Activated CD4-positive, alpha-beta T cell treated with anti-CD3 and anti-CD28 coated beads, Interleukin-2, amount 10 ng/mL, durations not matched to agents 7 days and 5 days (primary cell): ENCODE measurements at regions not wholly inside any gene's neighbourhood (a gene's known extent, or its start where the extent isn't known, plus 50 kb on each side); places are given as distances from the start of the nearest gene placed in this dataset.

Source experiments
- CTCF ChIA-PET: fragments of 350-600 bp; sonication (Branson Sonifier 250); formaldehyde crosslinking; loops from one replicate; lab custom pipeline; 2021; ENCODE audit warnings: antibody characterized with exemption; lab: Charles Lee
- POLR2A ChIA-PET: fragments of 350-600 bp; sonication (Branson Sonifier 250); formaldehyde crosslinking; loops from one replicate; lab custom pipeline; 2021; ENCODE audit warnings: antibody characterized with exemption; lab: Charles Lee
- DNase-seq: peaks from one replicate; pipeline ENCODE4 v3.0.0-alpha.2; 2020
- H3K27ac Mint-ChIP-seq: one replicate; pipeline ENCODE4 v1.8.0; 2021; ENCODE audit warnings: mild to moderate bottlenecking, moderate library complexity, mixed read lengths
- H3K27me3 Mint-ChIP-seq: one replicate; pipeline ENCODE4 v1.8.0; 2021; ENCODE audit warnings: mixed read lengths
- H3K36me3 Mint-ChIP-seq: one replicate; pipeline ENCODE4 v1.8.0; 2021; ENCODE audit warnings: low read depth, mixed read lengths
- H3K4me1 Mint-ChIP-seq: one replicate; pipeline ENCODE4 v1.8.0; 2021; ENCODE audit warnings: mixed read lengths
- H3K4me3 Mint-ChIP-seq: one replicate; pipeline ENCODE4 v1.8.0; 2021; ENCODE audit warnings: mild to moderate bottlenecking, moderate library complexity, mixed read lengths
- H3K9me3 Mint-ChIP-seq: one replicate; pipeline ENCODE4 v1.8.0; 2021; ENCODE audit warnings: mixed read lengths

DNA sequence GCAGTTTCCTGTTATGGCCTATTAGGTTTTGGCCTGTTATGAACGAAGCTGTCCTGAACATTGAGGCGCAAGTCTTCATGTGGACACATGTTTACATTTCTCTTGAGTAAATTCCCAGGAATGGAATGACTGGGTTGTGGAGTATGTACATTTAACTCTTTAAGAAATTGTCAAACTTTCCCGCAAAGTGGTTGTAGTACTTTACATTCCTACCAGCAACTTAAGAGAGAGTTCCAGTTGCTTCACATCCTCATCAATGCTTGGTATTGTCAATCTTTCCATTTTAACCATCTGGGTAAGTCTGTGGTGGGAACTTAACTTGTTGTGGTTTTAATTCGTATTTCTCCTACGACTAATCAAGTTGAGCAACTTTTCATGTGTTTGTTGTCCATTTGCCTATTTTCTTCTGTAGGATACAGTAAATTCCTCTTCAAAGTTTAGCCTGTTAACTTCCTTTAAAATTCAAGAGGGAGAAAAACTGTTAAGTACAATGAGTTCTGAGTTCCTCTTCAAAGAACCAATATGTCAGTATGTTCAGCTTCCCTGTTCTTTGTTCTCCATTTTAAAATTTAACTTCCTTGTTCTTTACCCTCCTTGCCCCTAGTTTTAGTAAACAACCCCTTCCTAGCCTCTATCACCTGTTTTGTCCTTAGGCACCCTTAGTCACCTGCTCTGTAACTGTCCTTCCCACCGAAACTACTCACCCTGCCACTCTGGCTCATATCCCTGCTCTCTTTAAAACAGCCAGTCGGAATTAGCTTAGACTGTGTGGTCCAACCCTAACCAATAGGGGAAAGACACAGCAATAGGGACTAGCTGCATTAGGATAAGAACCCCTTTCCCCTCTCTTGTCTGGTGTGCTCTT is 74.0 kb downstream of the FAM241B start:
- no peak for DNase-seq
- Mint-ChIP-seq H3K36me3 (no peaks in the 10 kb centered on the region), H3K27ac (no peak overlapping the region), H3K27me3 (peaks cover 48% of the 10 kb centered on the region), H3K9me3 (peaks cover 3% of the 10 kb centered on the region), H3K4me3 (no peak overlapping the region), H3K4me1 (no peaks in the 10 kb centered on the region)
- CTCF ChIA-PET, result no interaction called here
- POLR2A ChIA-PET, result no interaction called here

DNA sequence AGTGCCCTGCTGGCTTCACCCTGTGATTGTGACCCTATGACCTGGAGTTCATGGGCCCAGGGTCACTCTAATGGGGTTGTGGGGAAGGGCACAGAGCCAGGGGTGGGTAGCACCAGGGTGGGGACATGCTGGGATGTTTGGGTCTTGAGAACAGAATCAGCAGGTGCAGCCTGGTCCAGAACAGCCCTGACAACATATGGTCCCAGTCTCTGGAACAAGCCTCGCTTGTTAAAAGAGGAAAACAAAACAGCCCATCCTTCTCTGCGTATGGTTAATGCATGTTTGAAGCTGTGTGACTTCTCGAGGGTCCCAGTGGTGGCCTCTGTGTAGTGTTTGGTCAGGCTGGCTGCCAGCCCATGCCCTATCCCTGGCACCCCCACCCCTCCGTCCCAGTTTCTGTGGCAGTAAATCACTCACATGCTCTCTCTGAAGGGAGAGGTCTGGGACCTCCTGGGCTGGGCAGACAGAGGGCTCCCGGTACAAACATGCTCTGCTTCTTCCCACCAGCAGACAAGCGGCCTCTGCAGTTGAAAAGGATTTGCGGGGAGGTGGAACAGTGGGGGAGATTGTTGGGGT is 79.4 kb downstream of the FAM241B start:
- no peaks in the 10 kb centered on the region for H3K4me1 Mint-ChIP-seq
- H3K4me3 Mint-ChIP-seq, result no peak overlapping the region
- H3K36me3 Mint-ChIP-seq, result no peaks in the 10 kb centered on the region
- no peak for DNase-seq
- peaks cover 22% of the 10 kb centered on the region for H3K27me3 Mint-ChIP-seq
- no peak overlapping the region for H3K27ac Mint-ChIP-seq
- H3K9me3 Mint-ChIP-seq, result no peaks in the 10 kb centered on the region
- CTCF ChIA-PET, result no interaction called here
- POLR2A ChIA-PET, result no interaction called here

DNA sequence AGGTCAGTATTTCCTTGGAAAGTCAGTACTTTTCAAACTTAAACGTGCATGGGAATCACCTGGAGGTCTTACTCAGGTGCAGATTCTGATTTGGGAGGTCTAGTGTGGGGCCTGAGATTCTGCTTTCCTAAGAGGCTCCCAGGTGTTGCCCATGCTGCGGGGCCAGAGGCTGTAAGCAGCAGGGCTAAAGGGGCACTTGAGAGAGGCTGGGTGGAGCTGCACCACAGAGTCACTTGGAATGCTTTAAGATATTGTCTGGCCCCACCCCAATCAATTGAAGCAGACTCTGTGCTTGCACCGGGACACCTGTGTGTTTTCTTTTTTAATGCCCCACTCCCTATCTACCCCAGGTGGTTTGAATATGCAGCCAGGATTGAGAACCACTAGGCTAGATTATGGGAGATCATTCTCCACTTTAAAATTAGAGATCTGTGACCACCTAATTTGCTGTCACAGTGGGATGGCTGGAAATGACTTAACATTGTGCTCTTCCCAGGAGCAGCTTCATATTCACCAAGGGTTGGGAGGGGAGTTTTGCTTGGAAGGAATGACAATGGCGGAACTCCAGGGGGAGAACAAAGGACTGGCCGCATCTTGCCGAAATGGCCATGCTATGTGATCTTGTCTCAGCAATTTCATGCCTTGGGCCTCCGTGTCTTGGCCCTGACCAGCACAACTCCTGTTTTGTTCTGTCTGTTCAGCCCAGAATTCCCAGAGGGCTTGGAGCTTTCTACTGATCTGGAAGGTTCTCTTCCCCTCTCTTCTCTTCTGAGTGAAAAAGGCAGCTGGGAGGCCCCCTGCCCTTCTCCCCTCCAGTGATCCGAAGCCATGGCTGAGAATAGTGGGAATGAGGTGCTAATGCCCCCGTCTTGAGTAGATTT is 80.2 kb downstream of the FAM241B start:
- CTCF ChIA-PET, result interaction anchor here (0.5 kb wide), 1 partner anchor 676 kb away, joined by 5 read pairs; no protein-coding TSS in a partner anchor

DNA sequence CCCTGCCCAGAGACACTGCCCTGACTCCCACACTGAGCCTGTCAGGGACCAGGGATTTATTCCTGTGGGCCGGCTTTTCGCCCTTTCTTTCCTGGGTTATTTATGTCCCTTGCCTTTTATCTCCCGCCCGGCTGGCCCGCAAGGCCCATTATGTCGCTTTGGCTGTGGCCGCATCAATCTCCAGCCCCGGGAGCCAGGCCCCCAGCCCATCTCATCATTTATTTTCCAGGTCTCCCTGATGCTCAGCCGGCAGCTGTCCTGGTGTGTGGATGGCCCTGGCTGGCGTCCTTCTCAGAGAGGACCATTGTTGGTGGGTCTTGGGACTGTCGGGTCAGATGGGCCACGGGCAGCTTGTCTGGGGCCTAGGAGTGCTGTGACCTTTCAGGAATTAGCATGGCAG is 82.3 kb downstream of the FAM241B start:
- ChIA-PET POLR2A (no interaction called here), CTCF (interaction anchor here (0.9 kb wide), 1 partner anchor 25 kb away, joined by 4 read pairs; no protein-coding TSS in a partner anchor)
- Mint-ChIP-seq H3K9me3 (no peaks in the 10 kb centered on the region), H3K4me1 (no peaks in the 10 kb centered on the region), H3K36me3 (no peaks in the 10 kb centered on the region), H3K27ac (no peak overlapping the region), H3K4me3 (no peak overlapping the region), H3K27me3 (peaks cover 8% of the 10 kb centered on the region)
- no peak for DNase-seq

More for the DNA sequence above, 80.2 kb downstream of the FAM241B start:
- DNase-seq, result no peak
- H3K9me3 Mint-ChIP-seq, result no peaks in the 10 kb centered on the region
- peaks cover 21% of the 10 kb centered on the region for H3K27me3 Mint-ChIP-seq
- POLR2A ChIA-PET, result no interaction called here
- H3K36me3 Mint-ChIP-seq, result no peaks in the 10 kb centered on the region
- no peak overlapping the region for H3K27ac Mint-ChIP-seq
- H3K4me3 Mint-ChIP-seq, result no peak overlapping the region
- no peaks in the 10 kb centered on the region for H3K4me1 Mint-ChIP-seq

DNA sequence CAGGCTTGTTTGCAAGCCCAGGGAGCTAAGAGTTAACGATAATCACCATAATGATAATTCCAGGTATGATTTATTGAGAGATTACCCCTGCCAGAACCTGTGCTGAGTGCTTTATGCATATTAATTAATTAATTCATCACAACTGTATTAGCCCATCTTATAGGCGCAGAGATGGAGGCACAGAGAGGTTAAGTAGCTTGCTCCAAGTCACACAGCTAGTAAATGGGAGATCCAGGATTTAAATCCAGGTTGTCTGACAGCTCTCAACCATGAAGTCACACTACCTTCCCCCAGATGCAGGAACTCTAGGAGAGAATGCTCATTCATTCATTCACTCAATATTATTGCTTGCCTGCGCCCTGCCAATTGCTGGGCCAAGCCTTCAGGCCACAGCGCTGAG is 84.5 kb downstream of the FAM241B start:
- Mint-ChIP-seq H3K4me1 (no peaks in the 10 kb centered on the region), H3K9me3 (no peaks in the 10 kb centered on the region), H3K4me3 (no peak overlapping the region), H3K27ac (no peak overlapping the region), H3K36me3 (no peaks in the 10 kb centered on the region), H3K27me3 (peaks cover 2% of the 10 kb centered on the region)
- DNase-seq, result no peak
- POLR2A ChIA-PET, result no interaction called here
- CTCF ChIA-PET, result interaction anchor here (1.4 to 1.5 kb wide), 2 partner anchors 25 to 34 kb away, joined by 3 to 5 read pairs; no protein-coding TSS in a partner anchor

DNA sequence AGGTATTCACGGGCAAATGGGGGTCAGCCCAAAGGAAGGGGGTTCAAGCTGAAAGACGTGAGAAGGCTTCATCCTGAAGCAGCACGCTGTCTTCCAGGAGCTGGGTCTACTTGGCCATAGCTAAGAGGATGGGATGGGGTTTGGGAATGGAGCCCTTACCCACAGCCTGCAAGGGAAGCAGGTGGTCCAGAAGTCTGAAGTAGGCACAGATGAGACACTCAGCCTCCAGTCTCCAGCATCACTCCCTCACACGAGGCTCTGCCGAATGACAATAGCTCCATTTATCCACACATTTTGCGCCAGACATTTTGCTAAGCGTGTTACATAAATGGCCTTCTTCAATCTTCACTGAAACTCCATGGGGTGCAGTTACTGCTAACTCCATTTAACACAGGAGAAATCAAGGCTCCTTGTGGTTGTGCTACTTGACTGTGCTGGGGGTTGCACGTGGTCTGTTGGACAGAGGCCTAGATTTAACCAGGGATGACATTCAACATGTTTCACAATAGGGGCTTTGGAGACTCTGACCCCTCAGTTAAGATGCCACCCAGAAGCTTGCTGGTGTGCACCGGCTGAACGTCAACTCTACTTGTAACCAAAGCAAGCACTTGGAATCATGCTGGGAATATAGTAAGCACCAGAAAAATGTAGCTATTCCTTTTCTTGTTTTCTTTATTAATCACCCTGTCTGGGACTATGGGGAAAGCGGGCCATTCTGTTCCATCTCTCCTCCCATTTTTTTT is 85.3 kb downstream of the FAM241B start:
- Mint-ChIP-seq H3K9me3 (no peaks in the 10 kb centered on the region), H3K27ac (no peak overlapping the region), H3K4me1 (no peaks in the 10 kb centered on the region), H3K36me3 (no peaks in the 10 kb centered on the region), H3K27me3 (peaks cover 2% of the 10 kb centered on the region), H3K4me3 (no peak overlapping the region)
- DNase-seq, result no peak
- POLR2A ChIA-PET, result no interaction called here
- CTCF ChIA-PET, result interaction anchor here (1.2 to 2.8 kb wide), 5 partner anchors 13 to 80 kb away, joined by 3 to 15 read pairs (median 4); no protein-coding TSS in a partner anchor

DNA sequence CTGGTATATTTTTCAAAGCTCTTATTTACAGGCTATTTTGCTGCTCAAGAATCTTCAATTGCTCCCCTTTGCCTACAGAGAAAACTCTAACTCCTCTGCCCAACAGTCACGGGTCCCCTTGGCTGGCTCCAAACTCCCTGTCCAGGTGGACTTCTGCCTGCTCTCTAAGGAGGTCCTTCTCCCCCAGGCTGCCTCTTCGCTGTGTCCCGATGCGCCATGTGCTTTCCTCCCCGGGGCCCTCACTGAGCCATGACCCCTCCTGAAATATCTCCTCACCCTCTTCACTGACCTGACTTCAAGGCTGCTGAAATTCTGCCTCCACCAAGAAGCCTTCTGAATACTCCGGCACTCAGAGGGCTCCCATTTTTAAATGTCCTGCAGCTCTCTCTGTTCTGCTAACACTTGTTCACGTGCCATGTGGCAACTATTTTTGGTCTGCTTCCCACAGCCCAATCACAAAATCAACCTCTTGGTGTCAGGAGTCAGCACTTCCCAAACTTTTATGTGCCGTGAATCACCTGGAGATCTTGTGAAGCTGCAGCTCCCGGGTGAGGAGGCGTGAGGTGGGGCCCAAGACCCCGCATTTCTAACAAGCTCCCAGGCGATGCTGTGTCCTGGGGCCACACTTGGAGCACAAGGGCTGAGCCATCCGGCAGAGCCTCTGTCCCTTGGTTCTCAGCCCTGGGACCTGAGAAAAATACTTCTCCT is 85.7 kb upstream of the COL13A1 start:
- no peak for DNase-seq
- no peak overlapping the region for H3K27ac Mint-ChIP-seq
- H3K36me3 Mint-ChIP-seq, result no peaks in the 10 kb centered on the region
- ChIA-PET CTCF (interaction anchor here (0.5 to 2.8 kb wide), 11 partner anchors 9 to 1187 kb away, joined by 3 to 15 read pairs (median 4); no protein-coding TSS in a partner anchor), POLR2A (no interaction called here)
- H3K9me3 Mint-ChIP-seq, result no peaks in the 10 kb centered on the region
- peaks cover 2% of the 10 kb centered on the region for H3K27me3 Mint-ChIP-seq
- H3K4me1 Mint-ChIP-seq, result no peaks in the 10 kb centered on the region
- H3K4me3 Mint-ChIP-seq, result no peak overlapping the region

DNA sequence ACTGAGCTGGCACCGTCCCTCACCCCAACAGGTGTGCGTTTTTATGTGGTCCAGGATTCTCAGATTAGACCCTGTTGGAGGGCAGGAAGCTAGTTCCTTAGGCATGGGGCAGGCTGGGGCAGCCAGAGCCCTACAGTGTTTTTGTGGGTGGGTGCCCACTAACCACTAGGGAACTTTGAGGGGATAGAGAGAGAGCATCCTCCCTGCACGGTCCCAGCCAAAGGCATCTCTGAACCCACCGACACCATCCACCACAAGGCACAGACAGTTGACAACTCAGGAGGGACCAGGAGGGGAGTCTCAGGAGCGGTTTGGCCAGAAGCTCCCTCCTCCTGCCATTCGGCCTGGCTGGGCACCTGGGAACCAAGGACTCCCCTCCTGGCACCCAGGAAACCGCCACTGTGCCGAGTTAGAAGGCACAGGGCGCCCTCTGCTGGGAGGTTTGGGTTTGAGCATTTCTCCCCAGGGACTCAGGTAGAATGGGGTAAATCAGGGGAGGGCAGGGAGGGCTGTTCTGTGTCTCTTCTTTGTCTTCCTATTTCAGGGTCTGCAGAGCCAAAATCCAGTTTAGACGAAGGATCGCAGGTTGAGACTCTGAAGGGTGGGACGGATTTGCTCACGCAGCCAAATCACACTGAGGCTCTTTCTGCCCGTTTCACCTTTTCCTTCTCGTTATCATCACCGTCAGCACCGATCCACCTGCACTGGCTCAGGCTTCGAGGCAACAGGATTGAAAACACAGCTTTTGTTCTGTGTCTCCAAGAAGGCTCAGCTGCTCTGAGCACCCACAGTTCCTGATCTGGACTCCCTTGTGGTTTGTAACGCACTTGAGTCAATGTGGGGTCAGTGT is 84.8 kb upstream of the COL13A1 start:
- Mint-ChIP-seq H3K36me3 (no peaks in the 10 kb centered on the region), H3K4me1 (no peaks in the 10 kb centered on the region), H3K4me3 (no peak overlapping the region), H3K27me3 (peaks cover 2% of the 10 kb centered on the region), H3K9me3 (no peaks in the 10 kb centered on the region), H3K27ac (no peak overlapping the region)
- ChIA-PET POLR2A (no interaction called here), CTCF (interaction anchor here (0.5 to 2.8 kb wide), 10 partner anchors 8 to 1186 kb away, joined by 3 to 15 read pairs (median 4); no protein-coding TSS in a partner anchor)
- peak; percentile 68 for DNase-seq

DNA sequence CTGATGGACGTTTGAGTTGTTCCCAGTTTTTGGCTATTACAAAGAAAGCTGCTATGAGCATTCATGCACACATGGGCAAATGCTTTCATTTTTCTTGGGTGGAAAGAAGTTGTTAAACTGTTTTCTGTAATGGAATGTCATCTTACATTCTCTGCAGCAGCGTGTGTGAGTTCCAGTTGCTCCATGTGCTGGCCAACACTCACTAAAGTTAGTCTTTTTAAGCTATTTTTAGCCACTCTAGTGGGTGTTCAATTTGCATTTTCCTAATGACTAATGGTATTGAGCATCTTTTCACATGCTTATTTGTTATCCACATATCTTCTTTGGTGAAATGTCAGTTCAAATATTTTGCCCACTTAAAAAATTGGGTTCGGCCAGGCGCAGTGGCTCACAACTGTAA is 82.8 kb upstream of the COL13A1 start:
- no peak overlapping the region for H3K4me3 Mint-ChIP-seq
- H3K9me3 Mint-ChIP-seq, result no peaks in the 10 kb centered on the region
- no peaks in the 10 kb centered on the region for H3K4me1 Mint-ChIP-seq
- H3K36me3 Mint-ChIP-seq, result no peaks in the 10 kb centered on the region
- no peak overlapping the region for H3K27ac Mint-ChIP-seq
- ChIA-PET POLR2A (no interaction called here), CTCF (no interaction called here)
- no peak for DNase-seq
- H3K27me3 Mint-ChIP-seq, result peaks cover 7% of the 10 kb centered on the region

DNA sequence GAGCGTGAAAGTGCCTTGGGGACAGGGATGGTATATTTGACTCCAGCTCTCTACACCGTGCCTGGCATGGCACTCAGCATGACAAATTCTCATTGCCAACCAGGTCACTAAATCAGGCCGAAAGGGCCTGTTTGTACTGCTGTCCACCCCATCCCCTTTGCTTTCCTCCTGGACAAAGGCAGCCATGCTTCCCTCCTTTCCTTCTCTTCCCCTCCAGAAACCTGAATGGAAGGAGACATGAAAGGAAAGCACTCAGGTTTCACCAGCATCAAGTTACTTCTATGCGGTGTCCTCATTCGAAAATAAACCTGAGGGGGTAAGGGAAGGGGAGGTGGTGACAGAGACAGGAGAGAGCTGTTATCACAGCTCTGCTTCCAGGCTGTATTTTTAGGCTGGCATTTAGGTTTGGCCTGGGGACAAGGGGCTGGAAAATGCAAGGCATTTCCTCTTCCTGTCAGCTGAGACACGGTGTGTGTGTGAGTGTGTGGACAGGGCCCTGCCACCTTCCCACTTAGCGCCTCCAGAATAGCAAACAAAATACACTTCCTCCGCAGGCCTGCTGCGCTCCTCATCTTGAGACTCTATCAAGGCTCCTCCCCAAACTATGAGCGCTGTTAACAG is 79.9 kb upstream of the COL13A1 start:
- H3K27ac Mint-ChIP-seq, result no peak overlapping the region
- H3K4me3 Mint-ChIP-seq, result no peak overlapping the region
- H3K4me1 Mint-ChIP-seq, result no peaks in the 10 kb centered on the region
- no peak for DNase-seq
- H3K9me3 Mint-ChIP-seq, result no peaks in the 10 kb centered on the region
- ChIA-PET CTCF (no interaction called here), POLR2A (no interaction called here)
- H3K36me3 Mint-ChIP-seq, result no peaks in the 10 kb centered on the region
- H3K27me3 Mint-ChIP-seq, result peaks cover 11% of the 10 kb centered on the region

DNA sequence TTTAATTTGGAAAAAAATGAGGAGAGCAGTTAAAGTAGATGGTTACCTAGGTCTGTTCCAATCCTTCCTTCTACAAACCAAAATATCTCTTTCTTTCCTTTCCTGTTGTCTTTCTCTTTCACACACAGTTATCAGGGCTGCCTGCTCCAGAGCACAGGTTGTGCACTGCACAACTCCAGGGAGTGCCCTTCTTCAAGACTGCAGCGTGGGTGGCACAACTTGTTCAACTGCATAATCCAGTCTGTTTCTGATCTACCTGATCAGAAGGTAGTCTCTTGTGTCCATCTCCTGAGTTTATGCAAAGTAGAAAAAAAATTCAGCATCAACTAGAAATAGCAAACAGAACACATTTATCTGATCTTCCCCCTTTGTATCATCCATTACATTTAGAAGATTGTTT is 78.1 kb upstream of the COL13A1 start:
- Mint-ChIP-seq H3K9me3 (no peaks in the 10 kb centered on the region), H3K27ac (no peak overlapping the region), H3K27me3 (peaks cover 11% of the 10 kb centered on the region), H3K4me3 (no peak overlapping the region), H3K36me3 (no peaks in the 10 kb centered on the region), H3K4me1 (peaks cover 7% of the 10 kb centered on the region)
- DNase-seq, result no peak
- ChIA-PET POLR2A (no interaction called here), CTCF (no interaction called here)
